GM12891 (cell line): ENCODE measurements at regions not wholly inside any gene's neighbourhood (a gene's known extent, or its start where the extent isn't known, plus 50 kb on each side); places are given as distances from the start of the nearest gene placed in this dataset.
A peak's percentile ranks its signal among the peaks of the same experiment; 100 is the strongest.

Experiments used
- DNase-seq: peaks from one replicate; pipeline ENCODE4 v3.0.0; 2011; ENCODE audit warnings: low spot score; ENCODE audit not compliant: insufficient read length
- FAIRE-seq: peaks from 2 replicates; lab custom pipeline; 2011; peaks lifted over from hg19 to GRCh38; lab: Jason Lieb, UNC
- PAX5 ChIP-seq: IDR thresholded peaks from 2 replicates; pipeline ENCODE4 v1.6.1; 2011; ENCODE audit warnings: low read length, moderate library complexity, mild to moderate bottlenecking; ENCODE audit not compliant: insufficient read depth, severe bottlenecking
- POLR2A ChIP-seq: IDR thresholded peaks from 2 replicates; pipeline ENCODE4 v1.6.1; 2011; ENCODE audit warnings: low read depth, low read length, control low read depth
- POLR2AphosphoS5 ChIP-seq: IDR thresholded peaks from 2 replicates; pipeline ENCODE4 v1.6.1; 2011; ENCODE audit warnings: low read depth, low read length, control low read depth
- POU2F2 ChIP-seq: IDR thresholded peaks from 2 replicates; pipeline ENCODE4 v1.6.1; 2011; ENCODE audit warnings: low read depth, mild to moderate bottlenecking, control low read depth, low read length, moderate library complexity
- SPI1 ChIP-seq: IDR thresholded peaks from 2 replicates; pipeline ENCODE4 v1.6.1; 2011; ENCODE audit warnings: low read depth, low read length, control low read depth
- TAF1 ChIP-seq: IDR thresholded peaks from 2 replicates; pipeline ENCODE4 v1.6.1; 2011; ENCODE audit warnings: low read depth, low read length, control low read depth

- DNase-seq (peak; percentile 24), FAIRE-seq (no peak)
- TF ChIP-seq POU2F2 (no peak), POLR2A (no peak), TAF1 (no peak), POLR2AphosphoS5 (no peak), SPI1 (no peak), PAX5 (no peak)
Measured at GRCh38 chr21:32096411-32096810, 182.4 kb downstream of the MIS18A start.

- no peak for DNase-seq
- FAIRE-seq = no peak
- TF ChIP-seq POLR2AphosphoS5 (no peak), TAF1 (no peak), POU2F2 (no peak), SPI1 (no peak), PAX5 (no peak), POLR2A (no peak)
Measured at GRCh38 chr21:32094804-32095203, 184.0 kb downstream of the MIS18A start.

DNA sequence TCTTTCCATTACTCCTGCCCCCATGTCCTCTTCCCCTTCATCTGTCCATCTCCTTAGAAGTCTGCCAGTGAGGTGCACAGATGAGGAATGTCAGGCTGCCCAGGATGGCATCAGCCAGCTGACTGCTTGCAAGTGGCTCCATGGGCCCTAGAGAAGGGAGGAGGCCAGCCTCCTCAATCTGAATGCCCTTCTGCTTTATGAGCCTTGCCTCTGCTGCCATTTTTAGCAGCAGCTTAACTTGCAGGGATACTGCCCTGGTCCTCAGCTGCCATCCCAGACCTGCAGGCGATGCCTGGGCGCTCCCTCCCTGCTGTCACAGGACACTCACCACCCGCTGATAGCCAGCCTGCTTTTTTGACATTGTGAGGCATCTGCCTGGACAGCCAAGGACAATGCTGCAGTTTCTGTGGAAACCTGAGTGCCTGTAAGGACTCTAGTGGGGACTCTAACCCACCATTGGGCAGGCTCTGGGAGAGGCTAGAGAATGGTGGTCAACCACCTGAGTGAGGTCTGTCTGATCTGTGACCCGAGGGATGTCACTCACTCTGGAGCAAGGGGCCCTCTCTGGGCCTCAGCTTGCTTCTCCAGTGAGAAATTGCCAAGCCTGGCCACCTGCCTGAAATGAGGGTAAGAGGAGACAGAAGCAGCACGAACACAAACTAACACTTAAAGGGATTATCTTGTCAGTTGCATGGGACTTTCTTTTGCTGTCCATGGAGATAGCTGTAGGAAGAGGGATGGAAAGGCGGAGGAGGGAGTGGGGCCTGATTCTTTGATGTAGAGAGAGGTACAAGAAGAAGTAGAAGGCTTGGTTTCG lies 185.0 kb downstream of the MIS18A start:
- FAIRE-seq (no peak), DNase-seq (no peak)
- TF ChIP-seq POLR2AphosphoS5 (no peak), TAF1 (no peak), PAX5 (no peak), POLR2A (no peak), SPI1 (no peak), POU2F2 (no peak)

GRCh38 chr21:32090956-32091355 lies 187.9 kb downstream of the MIS18A start:
- no peak for DNase-seq
- FAIRE-seq = no peak
- TF ChIP-seq TAF1 (no peak), POLR2A (no peak), PAX5 (no peak), POLR2AphosphoS5 (no peak), SPI1 (no peak), POU2F2 (no peak)

DNA sequence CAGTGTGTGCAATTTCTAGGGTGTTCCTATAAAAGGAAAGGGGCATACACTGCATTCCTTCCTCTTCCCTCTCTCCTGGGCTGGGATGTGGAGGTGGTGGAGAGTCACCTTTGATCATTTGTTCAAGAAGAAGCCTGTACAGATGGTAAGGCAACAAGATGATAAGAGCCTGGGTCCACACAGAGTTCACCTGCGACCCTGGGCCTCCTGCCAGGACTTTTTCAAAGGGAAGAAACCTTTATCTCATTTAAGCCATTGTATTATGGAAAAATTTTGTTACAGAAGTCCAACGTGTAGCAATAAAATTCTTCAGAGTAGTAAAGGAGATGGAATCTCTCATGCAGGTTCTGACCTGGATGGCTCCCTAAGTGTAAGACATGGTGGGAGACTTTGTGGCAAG lies 189.1 kb downstream of the MIS18A start:
- no peak for FAIRE-seq
- no peak for TF ChIP-seq TAF1

DNA sequence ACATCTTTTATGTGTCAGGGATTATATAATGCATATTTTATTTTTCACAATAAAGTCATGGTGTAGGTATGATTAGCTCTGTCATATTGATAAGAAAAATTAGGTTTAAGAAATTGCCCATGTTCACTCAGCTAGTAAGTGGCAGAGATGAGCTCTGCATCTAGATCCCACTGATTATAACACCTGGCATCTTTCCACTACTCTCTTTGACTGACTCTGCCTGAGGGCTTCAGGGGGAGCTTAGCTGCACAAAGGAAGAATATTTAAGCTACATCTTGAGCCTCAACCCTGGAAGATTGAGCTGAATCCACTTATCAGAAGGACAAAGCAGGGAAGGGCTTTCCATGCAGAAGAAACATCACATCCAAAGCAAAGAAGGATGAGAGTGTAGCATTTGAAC lies 190.4 kb downstream of the MIS18A start:
- FAIRE-seq (no peak), DNase-seq (no peak)
- no peak for TF ChIP-seq TAF1
- no peak for TF ChIP-seq PAX5
- TF ChIP-seq POLR2A = no peak
- no peak for TF ChIP-seq POU2F2
- TF ChIP-seq SPI1 = no peak
- no peak for TF ChIP-seq POLR2AphosphoS5

More for the DNA sequence above, 189.1 kb downstream of the MIS18A start:
- DNase-seq = no peak

GRCh38 chr21:32087447-32087846 lies 191.4 kb downstream of the MIS18A start:
- no peak for TF ChIP-seq PAX5
- TF ChIP-seq POLR2AphosphoS5 = no peak
- TF ChIP-seq POLR2A = no peak
- no peak for TF ChIP-seq POU2F2
- no peak for TF ChIP-seq SPI1
- no peak for TF ChIP-seq TAF1
- DNase-seq (no peak), FAIRE-seq (no peak)

DNA sequence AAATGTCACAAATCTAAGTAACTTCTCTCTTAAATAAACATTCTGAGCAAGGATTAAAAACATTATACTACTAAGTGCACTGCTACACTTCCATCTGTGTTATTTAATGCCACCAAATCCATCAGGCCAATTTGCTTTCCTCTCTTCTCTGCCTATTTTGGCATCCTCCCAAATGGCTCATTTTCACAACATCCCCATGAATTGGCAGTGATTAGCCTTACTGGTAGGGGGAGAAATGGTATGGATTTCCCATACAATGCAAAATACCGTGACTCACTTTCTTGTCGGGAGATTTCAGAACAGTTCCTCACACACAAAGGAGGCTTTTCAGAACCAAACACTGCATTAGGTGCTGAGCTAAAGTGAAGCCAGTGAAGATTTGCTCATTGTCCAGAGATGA lies 195.7 kb downstream of the MIS18A start:
- FAIRE-seq (no peak), DNase-seq (no peak)
- TF ChIP-seq POLR2A = no peak
- no peak for TF ChIP-seq PAX5
- TF ChIP-seq POLR2AphosphoS5 = no peak
- TF ChIP-seq POU2F2 = no peak
- TF ChIP-seq SPI1 = no peak
- TF ChIP-seq TAF1 = no peak

DNA sequence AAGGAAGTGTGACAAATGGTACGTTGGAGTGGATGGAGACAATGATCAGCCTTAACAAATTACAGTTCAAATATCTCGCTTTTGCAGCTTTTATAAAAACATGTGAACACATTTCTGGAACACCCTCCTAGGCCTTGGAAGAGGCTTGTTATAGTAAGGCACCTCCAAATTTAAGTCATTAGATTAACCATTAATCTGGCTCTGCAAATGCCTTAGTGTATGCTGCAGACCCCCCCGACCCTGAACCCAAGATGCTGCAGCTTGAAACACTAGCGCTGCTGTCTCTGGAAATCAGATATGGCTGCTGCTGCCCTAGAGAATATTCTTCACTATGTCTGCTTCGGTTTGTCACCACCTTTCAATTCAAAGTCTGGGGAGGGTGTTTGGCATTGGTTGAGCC lies 196.4 kb downstream of the MIS18A start:
- DNase-seq (no peak), FAIRE-seq (no peak)
- TF ChIP-seq PAX5 (no peak), POLR2A (no peak), POLR2AphosphoS5 (no peak), TAF1 (no peak), SPI1 (no peak), POU2F2 (no peak)

- TF ChIP-seq POU2F2 (no peak), SPI1 (no peak), POLR2A (no peak), TAF1 (no peak), PAX5 (no peak), POLR2AphosphoS5 (no peak)
- FAIRE-seq (no peak), DNase-seq (no peak)
Measured at GRCh38 chr21:32073593-32073992, 200.8 kb downstream of the HUNK start.
